BJ (cell line): ENCODE measurements at regions not wholly inside any gene's neighbourhood (a gene's known extent, or its start where the extent isn't known, plus 50 kb on each side); places are given as distances from the start of the nearest gene placed in this dataset.
A peak's percentile ranks its signal among the peaks of the same experiment; 100 is the strongest.

Experiments
- CTCF ChIA-PET: fragments of 350-600 bp; formaldehyde crosslinking; extraction: SDS; loops from one replicate; lab custom pipeline; 2021; ENCODE audit warnings: antibody characterized with exemption, inconsistent platforms; lab: Yijun Ruan, JAX
- POLR2A ChIA-PET: fragments of 300-600 bp; sonication (Branson Sonifier 250); formaldehyde crosslinking; extraction: SDS; loops from one replicate; lab custom pipeline; 2021; ENCODE audit warnings: antibody characterized with exemption; lab: Charles Lee
- DNase-seq: peaks from one replicate; pipeline ENCODE4 v3.0.0-alpha.2; 2011; ENCODE audit warnings: low read depth
- H3K27me3 ChIP-seq: 2 replicates; pipeline ENCODE4 v1.6.0; 2011; ENCODE audit warnings: low read length; ENCODE audit not compliant: control insufficient read depth, insufficient read depth
- H3K36me3 ChIP-seq: 2 replicates; pipeline ENCODE4 v1.5.1; 2011; ENCODE audit warnings: low read length; ENCODE audit not compliant: control insufficient read depth, insufficient read depth
- H3K4me3 ChIP-seq: 2 replicates; pipeline ENCODE4 v1.5.1; 2011; ENCODE audit warnings: low read depth, mild to moderate bottlenecking, control low read depth, low read length
- CTCF ChIP-seq: IDR thresholded peaks from 2 replicates; pipeline ENCODE4 v1.5.1; 2011; ENCODE audit warnings: low read depth, mild to moderate bottlenecking, control low read depth, inconsistent platforms, low read length, moderate library complexity; ENCODE audit not compliant: insufficient read depth

- ChIA-PET CTCF (no interaction called here), POLR2A (no interaction called here)
- no peaks in the 10 kb centered on the region for H3K36me3 ChIP-seq
- no peak overlapping the region for H3K4me3 ChIP-seq
- no peaks in the 10 kb centered on the region for H3K27me3 ChIP-seq
- no peak for TF ChIP-seq CTCF
- no peak for DNase-seq
These were observed 118.2 kb upstream of the PDE4B start for GRCh38 chr1:65674522-65674921.

- CTCF ChIA-PET = interaction anchor here (1.4 kb wide), 1 partner anchor 24 kb away, joined by 3 read pairs; no protein-coding TSS in a partner anchor
- DNase-seq = no peak
- Histone ChIP-seq H3K27me3 (no peaks in the 10 kb centered on the region), H3K4me3 (no peak overlapping the region), H3K36me3 (no peaks in the 10 kb centered on the region)
- no peak for TF ChIP-seq CTCF
- POLR2A ChIA-PET = no interaction called here
These were observed 112.9 kb upstream of the PDE4B start for GRCh38 chr1:65679773-65680172.

- Histone ChIP-seq H3K4me3 (no peak overlapping the region), H3K27me3 (no peaks in the 10 kb centered on the region), H3K36me3 (no peaks in the 10 kb centered on the region)
- CTCF ChIA-PET = no interaction called here
- DNase-seq = no peak
- POLR2A ChIA-PET = no interaction called here
- TF ChIP-seq CTCF = no peak
These were observed 111.6 kb upstream of the PDE4B start for GRCh38 chr1:65681096-65681495.

DNA sequence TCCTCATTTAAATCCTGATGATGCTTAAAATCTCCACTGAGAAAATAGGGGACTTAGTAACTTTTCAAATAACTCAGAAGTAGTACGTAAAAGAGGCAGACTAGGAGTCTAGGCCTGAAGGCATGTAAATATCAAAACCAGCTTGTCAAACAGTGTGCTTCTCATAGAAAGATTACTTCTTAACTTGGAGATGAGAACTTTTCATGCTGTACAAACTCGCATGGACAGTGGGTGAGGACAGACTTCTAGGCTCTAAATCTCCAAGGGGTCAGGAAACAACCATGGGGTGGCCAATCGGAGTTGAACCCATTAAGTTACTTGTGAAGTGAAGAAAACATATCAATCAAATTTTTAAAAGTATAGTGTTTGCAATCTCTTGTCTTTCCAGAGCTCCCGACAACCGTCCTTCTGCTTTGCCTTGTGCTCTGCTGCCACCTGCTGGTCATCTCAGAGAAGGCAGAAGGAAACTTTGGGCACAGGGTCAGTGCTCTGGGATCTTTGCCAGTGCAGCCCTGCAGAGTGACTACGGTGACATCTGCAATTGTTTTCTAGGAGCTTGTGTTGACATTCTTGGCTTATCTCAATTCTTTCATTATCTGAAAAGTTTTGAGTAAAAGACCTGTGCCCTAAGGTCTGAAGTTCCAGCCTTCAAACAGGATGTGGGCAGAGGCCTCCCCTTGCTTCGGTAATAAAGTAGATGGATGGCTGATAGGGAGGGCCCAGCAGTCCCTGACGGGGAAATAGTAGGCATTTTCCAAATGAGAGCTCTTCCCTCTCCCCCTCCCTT lies 105.1 kb upstream of the PDE4B start:
- no peaks in the 10 kb centered on the region for H3K36me3 ChIP-seq
- POLR2A ChIA-PET = no interaction called here
- no peak overlapping the region for H3K4me3 ChIP-seq
- no peaks in the 10 kb centered on the region; the same call in 1 of the 2 replicates for H3K27me3 ChIP-seq
- DNase-seq = no peak
- CTCF ChIA-PET = interaction anchor here (0.6 to 4.5 kb wide), 53 partner anchors 9 to 759 kb away, joined by 3 to 23 read pairs (median 4); partner anchors contain the start of genes LEPR and LEPROT
- peak; percentile 91 for TF ChIP-seq CTCF

- H3K36me3 ChIP-seq = no peaks in the 10 kb centered on the region
- no peak for TF ChIP-seq CTCF
- ChIA-PET POLR2A (no interaction called here), CTCF (interaction anchor here (0.6 to 4.5 kb wide), 43 partner anchors 9 to 758 kb away, joined by 3 to 23 read pairs (median 4); partner anchors contain the start of genes LEPR and LEPROT)
- no peak overlapping the region for H3K4me3 ChIP-seq
- H3K27me3 ChIP-seq = no peaks in the 10 kb centered on the region; the same call in 1 of the 2 replicates
- DNase-seq = no peak
These were observed 104.5 kb upstream of the PDE4B start for GRCh38 chr1:65688215-65688566.
